ENCODE measurements at regions not wholly inside any gene's neighbourhood (a gene's known extent, or its start where the extent isn't known, plus 50 kb on each side); places are given as distances from the start of the nearest gene placed in this dataset.

DNA sequence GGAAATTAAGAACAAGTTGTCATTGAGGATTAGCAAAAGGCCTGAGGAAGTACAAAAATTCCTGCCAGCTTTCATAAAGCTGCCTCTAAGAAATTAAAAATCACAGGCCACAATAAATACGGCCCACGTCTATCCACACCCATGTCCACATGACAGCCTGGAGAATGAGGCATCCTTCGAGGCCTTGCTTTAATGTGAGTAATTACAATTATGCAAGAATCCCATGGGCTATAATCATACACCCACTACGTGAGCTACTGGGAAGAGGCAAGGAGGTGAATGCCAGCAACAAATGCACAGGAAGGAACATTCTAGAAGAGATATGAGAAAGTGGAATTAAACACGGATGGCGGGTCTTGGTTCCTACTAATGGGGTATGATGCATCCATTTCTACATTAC lies 65.4 kb upstream of the ZFHX3 start:
- TF ChIP-seq, protein P1, sequence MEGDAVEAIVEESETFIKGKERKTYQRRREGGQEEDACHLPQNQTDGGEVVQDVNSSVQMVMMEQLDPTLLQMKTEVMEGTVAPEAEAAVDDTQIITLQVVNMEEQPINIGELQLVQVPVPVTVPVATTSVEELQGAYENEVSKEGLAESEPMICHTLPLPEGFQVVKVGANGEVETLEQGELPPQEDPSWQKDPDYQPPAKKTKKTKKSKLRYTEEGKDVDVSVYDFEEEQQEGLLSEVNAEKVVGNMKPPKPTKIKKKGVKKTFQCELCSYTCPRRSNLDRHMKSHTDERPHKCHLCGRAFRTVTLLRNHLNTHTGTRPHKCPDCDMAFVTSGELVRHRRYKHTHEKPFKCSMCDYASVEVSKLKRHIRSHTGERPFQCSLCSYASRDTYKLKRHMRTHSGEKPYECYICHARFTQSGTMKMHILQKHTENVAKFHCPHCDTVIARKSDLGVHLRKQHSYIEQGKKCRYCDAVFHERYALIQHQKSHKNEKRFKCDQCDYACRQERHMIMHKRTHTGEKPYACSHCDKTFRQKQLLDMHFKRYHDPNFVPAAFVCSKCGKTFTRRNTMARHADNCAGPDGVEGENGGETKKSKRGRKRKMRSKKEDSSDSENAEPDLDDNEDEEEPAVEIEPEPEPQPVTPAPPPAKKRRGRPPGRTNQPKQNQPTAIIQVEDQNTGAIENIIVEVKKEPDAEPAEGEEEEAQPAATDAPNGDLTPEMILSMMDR (IDR thresholded peaks at IDR 0.05 in 8 of 11, conservative IDR thresholded peaks at IDR 0.05 in 3 of 11): no peak
- no peak for TF ChIP-seq POLR2A (IDR thresholded peaks at IDR 0.05)

All from spleen (tissue), 7 donors.